Mucosa of descending colon (tissue), 3 donors: ENCODE measurements at regions not wholly inside any gene's neighbourhood (a gene's known extent, or its start where the extent isn't known, plus 50 kb on each side); places are given as distances from the start of the nearest gene placed in this dataset.
"Not testable (repeated sequence)": the region's sequence is repeated elsewhere in the genome, so short reads cannot be mapped to it uniquely, and the experiment has no call there.

Experiments
- ATAC-seq: fragments of 200-7000 bp; cut with Tn5 transposase; one replicate; pipeline ENCODE4 v1.9.1; 2020; ENCODE audit warnings: mild to moderate bottlenecking, moderate library complexity
- DNase-seq, 3 donors: peaks; one replicate each; pipeline ENCODE4 v3.0.0-alpha.2; 2020
- H3K36me3 ChIP-seq: fragments of 200-600 bp; one replicate; pipeline ENCODE4 v1.8.0; 2021; ENCODE audit warnings: low read depth, mild to moderate bottlenecking
- H3K4me1 ChIP-seq: fragments of 200-600 bp; one replicate; pipeline ENCODE4 v1.8.0; 2021; ENCODE audit warnings: low read depth, mild to moderate bottlenecking
- H3K4me3 ChIP-seq: fragments of 200-600 bp; one replicate; pipeline ENCODE4 v1.8.0; 2021; ENCODE audit warnings: mild to moderate bottlenecking
- H3K9me3 ChIP-seq: fragments of 200-600 bp; one replicate; pipeline ENCODE4 v1.8.0; 2021; ENCODE audit warnings: mild to moderate bottlenecking
- intact Hi-C, 2 donors: fragments of 100-400 bp; cut with DNase I in 1 of 2; cut with micrococcal nuclease in 1 of 2; formaldehyde crosslinking; loops; one replicate each; pipeline versions ENCODE4 v1.11.0 to v1.11.1; 2022; cut with DNase I, micrococcal nuclease
- TF ChIP-seq, protein P1 (sequence below): fragments of 200-600 bp; IDR thresholded peaks from one replicate; pipeline ENCODE4 v1.8.0; 2022; ENCODE audit warnings: antibody characterized with exemption, mild to moderate bottlenecking
- donor health status: DM: no; HTN: no; CAD: no; lungs with moderate emphysema.
- donor health status: DM: no; HTN: no; CAD: no.
- donor health status: DM: no; HTN: yes; CAD: no.

DNA sequence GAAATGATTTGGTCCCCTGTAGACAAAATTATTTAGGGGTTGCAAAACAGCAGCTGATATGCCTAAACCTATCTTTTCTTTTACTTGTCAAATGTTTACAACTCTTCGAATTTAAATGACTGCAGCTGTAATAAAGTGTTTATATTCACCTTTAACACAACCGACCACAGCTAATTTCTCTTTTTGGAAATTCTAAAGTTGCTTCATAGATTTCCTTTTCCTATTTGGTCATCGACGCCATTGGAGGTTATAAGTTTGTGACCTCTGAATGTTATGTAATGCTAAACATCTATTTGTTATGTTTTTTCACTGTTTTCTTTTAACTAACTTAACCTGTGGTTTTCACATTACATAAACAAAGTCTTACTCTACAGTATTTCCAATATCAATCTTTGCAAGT is 1094.9 kb upstream of the EPHA6 start:
- Histone ChIP-seq H3K36me3 (no peaks in the 10 kb centered on the region), H3K4me3 (no peak overlapping the region), H3K4me1 (no peaks in the 10 kb centered on the region), H3K9me3 (no peaks in the 10 kb centered on the region)
- ATAC-seq (no peak), DNase-seq (no peak)
- TF ChIP-seq, protein P1, sequence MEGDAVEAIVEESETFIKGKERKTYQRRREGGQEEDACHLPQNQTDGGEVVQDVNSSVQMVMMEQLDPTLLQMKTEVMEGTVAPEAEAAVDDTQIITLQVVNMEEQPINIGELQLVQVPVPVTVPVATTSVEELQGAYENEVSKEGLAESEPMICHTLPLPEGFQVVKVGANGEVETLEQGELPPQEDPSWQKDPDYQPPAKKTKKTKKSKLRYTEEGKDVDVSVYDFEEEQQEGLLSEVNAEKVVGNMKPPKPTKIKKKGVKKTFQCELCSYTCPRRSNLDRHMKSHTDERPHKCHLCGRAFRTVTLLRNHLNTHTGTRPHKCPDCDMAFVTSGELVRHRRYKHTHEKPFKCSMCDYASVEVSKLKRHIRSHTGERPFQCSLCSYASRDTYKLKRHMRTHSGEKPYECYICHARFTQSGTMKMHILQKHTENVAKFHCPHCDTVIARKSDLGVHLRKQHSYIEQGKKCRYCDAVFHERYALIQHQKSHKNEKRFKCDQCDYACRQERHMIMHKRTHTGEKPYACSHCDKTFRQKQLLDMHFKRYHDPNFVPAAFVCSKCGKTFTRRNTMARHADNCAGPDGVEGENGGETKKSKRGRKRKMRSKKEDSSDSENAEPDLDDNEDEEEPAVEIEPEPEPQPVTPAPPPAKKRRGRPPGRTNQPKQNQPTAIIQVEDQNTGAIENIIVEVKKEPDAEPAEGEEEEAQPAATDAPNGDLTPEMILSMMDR: no peak
- intact Hi-C loops: no loop called here

DNA sequence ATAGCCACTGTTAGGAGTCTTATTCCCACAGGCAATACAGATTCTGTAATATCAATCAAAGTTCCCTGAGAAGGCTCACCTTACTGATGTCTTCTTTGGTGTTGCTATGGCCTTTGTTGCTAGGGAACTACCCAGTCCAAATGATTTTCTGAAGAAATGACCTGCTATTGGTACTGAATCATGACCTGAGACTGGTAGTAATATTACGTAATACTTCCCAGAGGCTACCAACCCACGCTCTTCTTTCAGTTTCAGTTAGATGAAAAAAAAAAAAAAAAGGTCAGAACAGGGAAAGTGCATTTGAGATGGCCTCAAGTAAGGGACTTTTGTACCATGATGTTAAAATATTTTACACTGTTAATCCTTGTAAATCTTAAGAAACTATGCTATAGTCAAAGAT is 1092.5 kb upstream of the EPHA6 start:
- Histone ChIP-seq H3K36me3 (no peaks in the 10 kb centered on the region), H3K4me1 (no peaks in the 10 kb centered on the region), H3K9me3 (no peaks in the 10 kb centered on the region), H3K4me3 (no peak overlapping the region)
- TF ChIP-seq, protein P1: no peak
- intact Hi-C loops: no loop called here
- peak; percentile 20 for ATAC-seq
- DNase-seq: no peak

DNA sequence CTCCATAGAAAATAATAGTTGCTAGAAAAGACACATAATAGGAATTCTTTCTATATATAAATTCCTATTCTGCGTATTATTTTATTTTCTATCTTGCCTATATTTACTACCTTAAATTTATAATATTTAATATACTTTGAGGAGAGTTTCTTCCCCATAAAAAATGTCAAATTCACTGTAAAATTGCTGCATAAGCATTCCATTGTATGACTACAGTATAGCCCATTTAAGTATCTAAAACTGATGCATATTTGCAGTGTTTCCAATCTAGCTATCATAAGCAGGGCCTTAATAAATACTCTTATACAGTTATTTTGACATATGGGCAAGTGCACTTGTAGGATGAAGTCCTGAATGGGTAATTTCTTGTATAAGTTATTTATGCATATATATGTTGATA is 1088.6 kb upstream of the EPHA6 start:
- no peak for ATAC-seq
- Histone ChIP-seq H3K36me3 (no peaks in the 10 kb centered on the region), H3K4me1 (no peaks in the 10 kb centered on the region), H3K9me3 (no peaks in the 10 kb centered on the region), H3K4me3 (no peak overlapping the region)
- no peak for DNase-seq
- intact Hi-C loops: no loop called here
- TF ChIP-seq, protein P1: no peak

DNA sequence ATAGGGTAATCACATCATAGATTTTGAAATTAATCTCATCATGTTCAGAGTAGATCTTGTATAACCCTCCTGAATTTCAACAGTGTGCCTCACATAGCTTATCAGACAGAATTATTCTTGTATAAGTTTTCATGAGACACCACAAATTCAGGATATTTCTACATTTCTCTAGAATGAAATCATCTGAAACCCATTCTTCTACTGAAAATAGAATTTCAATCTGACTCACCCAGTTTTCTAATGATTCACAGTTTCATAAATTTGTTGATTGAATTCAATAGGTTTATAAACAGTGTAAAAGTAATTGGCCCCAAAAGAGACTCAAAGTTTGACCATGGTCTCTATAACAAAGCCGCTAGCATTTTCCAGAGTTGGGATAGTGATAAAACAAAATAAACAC is 1082.6 kb upstream of the EPHA6 start:
- DNase-seq (no peak), ATAC-seq (no peak)
- intact Hi-C loops: no loop called here
- H3K9me3 ChIP-seq: no peaks in the 10 kb centered on the region
- TF ChIP-seq, protein P1: no peak
- no peak overlapping the region for H3K4me3 ChIP-seq
- H3K4me1 ChIP-seq: no peaks in the 10 kb centered on the region
- no peaks in the 10 kb centered on the region for H3K36me3 ChIP-seq

DNA sequence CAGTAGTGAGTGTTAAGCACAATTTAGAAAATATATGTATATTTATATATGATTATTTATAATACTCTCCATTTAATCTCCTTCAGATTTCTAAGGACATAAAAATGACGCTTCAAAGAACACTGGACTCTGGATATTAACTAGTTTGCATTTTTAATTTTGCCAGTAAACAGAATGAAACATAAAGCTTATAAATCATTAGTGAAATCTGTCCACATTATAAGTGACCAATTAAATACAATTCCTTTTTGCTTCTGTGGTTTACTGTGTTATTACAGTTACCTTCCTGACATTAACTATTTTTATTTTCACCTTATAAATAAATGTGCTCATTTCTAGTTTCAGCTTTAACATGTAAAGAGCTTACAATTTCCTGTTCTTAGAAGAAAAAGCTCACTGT is 1081.1 kb upstream of the EPHA6 start:
- H3K4me1 ChIP-seq: no peaks in the 10 kb centered on the region
- DNase-seq: no peak
- no peak for ATAC-seq
- intact Hi-C loops: no loop called here
- TF ChIP-seq, protein P1: no peak
- H3K9me3 ChIP-seq: no peaks in the 10 kb centered on the region
- H3K36me3 ChIP-seq: no peaks in the 10 kb centered on the region
- no peak overlapping the region for H3K4me3 ChIP-seq

DNA sequence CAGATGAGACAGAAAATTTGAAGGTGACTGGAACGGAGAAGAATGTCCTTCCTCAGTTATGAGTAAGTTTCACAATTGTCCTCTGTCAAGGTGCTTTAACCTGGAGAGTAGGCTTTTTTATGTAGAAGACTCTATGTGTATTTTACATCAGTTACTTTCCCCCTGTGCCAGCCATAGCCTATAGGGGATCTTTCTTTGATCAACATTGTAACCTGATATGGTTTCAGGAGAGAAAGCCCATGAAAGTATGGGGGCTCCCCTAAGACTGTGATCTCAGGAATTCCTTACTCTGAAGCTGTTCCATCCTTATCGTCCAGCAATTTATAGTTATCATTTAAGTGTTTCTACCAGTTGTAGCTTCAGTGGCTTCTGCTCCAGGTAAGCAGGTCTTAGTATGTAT is 1076.3 kb upstream of the EPHA6 start:
- H3K4me1 ChIP-seq: no peaks in the 10 kb centered on the region
- intact Hi-C loops: no loop called here
- DNase-seq (no peak), ATAC-seq (no peak)
- TF ChIP-seq, protein P1: no peak
- H3K9me3 ChIP-seq: no peaks in the 10 kb centered on the region
- no peak overlapping the region for H3K4me3 ChIP-seq
- no peaks in the 10 kb centered on the region for H3K36me3 ChIP-seq

DNA sequence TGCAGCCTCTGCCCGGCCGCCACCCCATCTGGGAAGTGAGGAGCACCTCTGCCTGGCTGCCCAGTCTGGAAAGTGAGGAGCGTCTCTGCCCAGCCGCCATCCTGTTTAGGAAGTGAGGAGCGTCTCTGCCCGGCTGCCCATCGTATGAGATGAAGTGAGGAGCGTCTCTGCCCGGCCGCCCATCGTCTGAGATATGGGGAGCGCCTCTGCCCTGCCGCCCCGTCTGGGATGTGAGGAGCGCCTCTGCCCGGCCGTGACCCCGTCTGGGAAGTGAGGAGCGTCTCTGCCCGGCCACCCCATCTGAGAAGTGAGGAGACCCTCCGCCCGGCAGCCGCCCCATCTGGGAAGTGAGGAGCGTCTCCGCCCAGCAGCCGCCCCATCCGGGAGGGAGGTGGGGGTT is 1069.5 kb upstream of the EPHA6 start:
- ATAC-seq, H3K4me3 ChIP-seq, H3K9me3 ChIP-seq, H3K36me3 ChIP-seq, H3K4me1 ChIP-seq, intact Hi-C loops, DNase-seq: not testable (repeated sequence)
